Ovary (tissue), 3 donors: ENCODE measurements at regions not wholly inside any gene's neighbourhood (a gene's known extent, or its start where the extent isn't known, plus 50 kb on each side); places are given as distances from the start of the nearest gene placed in this dataset.

Experiments
- EP300 ChIP-seq: sonication (generic); formaldehyde crosslinking; IDR thresholded peaks from one replicate; pipeline ENCODE4 v1.6.1; 2017; ENCODE audit warnings: antibody characterized with exemption
- POLR2A ChIP-seq: fragments of 450-650 bp; IDR thresholded peaks from one replicate; pipeline ENCODE4 v1.6.1; 2017; ENCODE audit warnings: antibody characterized with exemption, mild to moderate bottlenecking, moderate library complexity
- TF ChIP-seq, protein P1 (sequence below), 3 donors: fragments of 450-650 bp in 2 of 3; fragments of 200-600 bp in 1 of 3; IDR thresholded peaks; one replicate each; pipeline versions ENCODE4 v1.5.1 to v1.8.0; 2016 to 2022; ENCODE audit warnings: antibody characterized with exemption in 3 of 3, mild to moderate bottlenecking in 1 of 3
- donor health status: DM: no; HTN: no; CAD: no.

GRCh38 chr2:71853858-71854257 is 293.8 kb downstream of the CYP26B1 start:
- TF ChIP-seq, protein P1, sequence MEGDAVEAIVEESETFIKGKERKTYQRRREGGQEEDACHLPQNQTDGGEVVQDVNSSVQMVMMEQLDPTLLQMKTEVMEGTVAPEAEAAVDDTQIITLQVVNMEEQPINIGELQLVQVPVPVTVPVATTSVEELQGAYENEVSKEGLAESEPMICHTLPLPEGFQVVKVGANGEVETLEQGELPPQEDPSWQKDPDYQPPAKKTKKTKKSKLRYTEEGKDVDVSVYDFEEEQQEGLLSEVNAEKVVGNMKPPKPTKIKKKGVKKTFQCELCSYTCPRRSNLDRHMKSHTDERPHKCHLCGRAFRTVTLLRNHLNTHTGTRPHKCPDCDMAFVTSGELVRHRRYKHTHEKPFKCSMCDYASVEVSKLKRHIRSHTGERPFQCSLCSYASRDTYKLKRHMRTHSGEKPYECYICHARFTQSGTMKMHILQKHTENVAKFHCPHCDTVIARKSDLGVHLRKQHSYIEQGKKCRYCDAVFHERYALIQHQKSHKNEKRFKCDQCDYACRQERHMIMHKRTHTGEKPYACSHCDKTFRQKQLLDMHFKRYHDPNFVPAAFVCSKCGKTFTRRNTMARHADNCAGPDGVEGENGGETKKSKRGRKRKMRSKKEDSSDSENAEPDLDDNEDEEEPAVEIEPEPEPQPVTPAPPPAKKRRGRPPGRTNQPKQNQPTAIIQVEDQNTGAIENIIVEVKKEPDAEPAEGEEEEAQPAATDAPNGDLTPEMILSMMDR (IDR thresholded peaks at IDR 0.05), result no peak
- no peak for TF ChIP-seq POLR2A
- TF ChIP-seq EP300, result no peak
